HG03108 (cell line): ENCODE measurements at regions not wholly inside any gene's neighbourhood (a gene's known extent, or its start where the extent isn't known, plus 50 kb on each side); places are given as distances from the start of the nearest gene placed in this dataset.
"Not testable (repeated sequence)": the region's sequence is repeated elsewhere in the genome, so short reads cannot be mapped to it uniquely, and the experiment has no call there.

ENCODE experiments used
- ATAC-seq: cut with Tn5 transposase; IDR thresholded peaks from one replicate; pipeline ENCODE4 v1.9.1; 2021; ENCODE audit warnings: moderate library complexity; ENCODE audit not compliant: unreplicated experiment

DNA sequence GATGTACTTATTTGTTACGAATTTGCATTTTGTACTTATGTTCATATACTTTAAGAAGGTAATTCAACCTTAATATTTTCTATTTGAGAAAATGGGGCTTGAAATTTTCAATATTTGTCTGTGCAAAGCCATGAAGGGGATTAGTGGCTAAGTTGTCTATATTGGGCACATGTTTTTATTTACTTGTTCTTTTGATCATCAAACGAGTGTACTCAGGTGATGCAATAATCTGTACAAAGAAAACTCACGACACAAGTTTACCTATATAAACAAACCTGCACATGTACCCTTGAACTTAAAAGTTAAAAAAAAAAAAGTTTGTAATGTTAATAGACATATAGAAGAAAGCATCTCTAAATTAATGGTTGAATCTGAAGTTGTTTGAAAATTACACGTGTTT lies 658.9 kb upstream of the SYT4 start:
- no peak for ATAC-seq

DNA sequence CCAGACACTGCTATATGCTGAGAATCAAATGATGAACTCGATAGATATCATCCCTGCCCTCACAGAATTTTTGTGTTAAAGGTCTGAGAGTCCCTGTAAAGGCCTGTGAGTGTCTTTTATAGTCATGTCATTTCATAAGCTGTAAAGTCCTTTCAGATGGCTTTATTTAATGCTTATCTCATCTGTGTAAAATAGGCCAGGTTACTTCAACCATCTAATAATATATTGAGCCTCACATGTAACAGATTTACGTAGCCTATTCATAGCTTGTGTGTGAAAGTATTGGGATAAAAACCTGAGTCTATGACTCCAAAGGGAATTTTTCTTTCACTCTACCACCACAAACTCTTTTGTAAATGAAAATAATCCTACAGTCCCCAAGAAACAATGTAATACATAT lies 672.0 kb upstream of the SYT4 start:
- ATAC-seq, result no peak

DNA sequence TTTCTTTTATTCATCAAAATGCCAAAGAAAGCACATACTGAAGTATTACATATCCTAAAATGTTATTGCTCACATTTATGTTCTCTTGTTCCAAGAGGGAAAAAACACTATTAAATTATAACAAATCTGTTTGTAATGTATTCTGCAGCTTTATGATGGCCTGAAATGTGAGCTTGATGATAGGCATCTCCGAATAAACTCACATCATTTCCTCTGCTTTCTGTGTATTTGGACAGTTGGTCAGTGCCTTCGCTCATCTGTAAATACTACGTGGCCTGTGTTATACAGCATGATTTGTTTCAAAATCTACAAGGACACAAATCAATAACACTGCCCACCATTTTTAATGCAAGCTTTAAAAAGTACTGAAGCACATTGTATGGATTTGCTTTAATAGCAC lies 672.8 kb upstream of the SYT4 start:
- no peak for ATAC-seq

DNA sequence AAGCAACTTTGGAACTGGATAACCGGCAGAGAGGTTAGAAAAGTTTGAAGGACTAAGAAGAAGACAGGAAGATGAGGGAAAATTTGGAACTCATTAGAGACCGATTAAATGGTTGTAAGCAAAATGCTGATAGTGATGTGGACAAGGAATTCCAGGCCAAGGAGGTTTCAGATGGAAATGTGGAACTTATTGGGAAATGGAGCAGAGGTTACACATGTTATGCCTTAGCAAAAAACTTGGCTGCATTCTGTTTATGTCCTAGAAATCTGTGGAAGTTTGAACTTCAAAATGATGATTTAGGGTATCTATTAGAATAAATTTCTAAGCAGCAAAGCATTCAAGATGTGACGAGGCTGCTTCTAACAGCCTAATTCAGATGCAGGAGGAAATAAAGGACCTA lies 675.1 kb upstream of the SYT4 start:
- ATAC-seq, result no peak

DNA sequence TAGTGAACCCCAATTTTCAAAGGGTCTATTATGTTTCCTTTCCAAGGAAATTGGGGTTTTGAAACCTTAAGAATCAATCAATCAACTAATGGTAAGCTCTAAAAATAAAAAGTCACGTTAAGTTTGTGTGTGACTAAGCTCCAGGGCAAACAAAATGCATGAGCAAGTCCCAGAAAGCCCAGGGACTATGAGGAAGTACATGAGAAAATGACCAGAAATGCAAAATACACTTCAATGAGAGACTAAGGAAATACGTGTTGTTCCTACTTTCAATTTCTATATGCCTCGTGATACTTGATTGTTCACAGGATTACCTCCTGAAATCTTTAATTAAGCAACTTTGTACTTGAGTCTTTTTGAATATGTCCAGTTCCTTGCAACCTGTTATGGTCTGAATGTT lies 684.4 kb upstream of the SYT4 start:
- ATAC-seq, result no peak

DNA sequence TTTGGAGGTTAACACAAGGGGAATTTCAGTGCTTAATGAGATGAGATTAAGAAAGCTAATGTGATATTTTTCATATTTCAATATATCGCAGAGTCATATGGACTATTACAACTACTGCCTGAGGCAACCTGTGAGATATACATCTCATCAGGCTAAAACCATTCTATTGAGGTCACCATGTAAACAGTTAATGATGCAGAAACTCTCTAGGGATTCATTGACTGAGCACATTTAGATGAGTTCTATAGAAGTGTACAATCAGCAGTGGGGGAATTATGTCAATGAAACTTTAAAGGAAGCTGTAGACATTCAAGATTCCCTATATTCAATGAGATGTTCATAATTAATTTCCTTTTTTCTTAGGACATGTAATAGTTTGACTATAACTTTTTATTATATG lies 687.4 kb upstream of the SYT4 start:
- no peak for ATAC-seq

DNA sequence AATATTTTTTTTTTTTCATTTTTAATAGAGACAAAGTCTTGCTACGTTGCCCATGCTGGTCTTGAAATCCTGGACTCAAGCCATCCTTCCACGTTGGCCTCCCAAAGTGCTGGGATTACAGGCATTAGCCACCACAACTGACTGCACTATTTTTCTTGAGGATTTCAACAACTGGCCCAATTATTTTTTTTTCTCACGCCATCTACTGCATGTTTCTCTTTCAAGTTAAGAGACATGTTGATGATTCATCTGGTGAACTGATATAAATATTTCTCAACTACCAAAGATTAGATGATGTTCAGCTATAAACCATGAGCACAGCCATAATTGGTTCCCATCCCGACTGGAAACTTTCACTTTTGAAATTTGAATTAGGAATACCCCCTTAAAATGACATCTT lies 688.4 kb upstream of the SYT4 start:
- no peak for ATAC-seq

DNA sequence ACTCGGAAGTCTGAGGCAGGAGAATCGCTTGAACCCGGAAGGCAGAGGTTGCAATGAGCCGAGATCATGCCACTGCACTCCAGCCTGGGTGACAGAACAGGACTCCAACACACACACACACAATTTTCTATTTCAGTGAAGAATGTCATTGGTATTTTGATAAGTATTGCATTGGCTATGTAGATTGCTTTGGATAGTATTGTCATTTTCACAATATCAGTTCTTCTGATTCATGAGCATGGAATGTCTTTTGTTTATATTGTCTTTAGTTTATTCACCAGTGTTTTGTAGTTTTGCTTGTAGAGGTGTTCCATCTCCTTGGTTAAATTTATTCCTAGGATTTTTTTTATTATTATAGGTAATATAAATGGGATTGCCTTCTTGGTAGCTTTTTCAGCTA lies 693.4 kb upstream of the SYT4 start:
- no peak for ATAC-seq

DNA sequence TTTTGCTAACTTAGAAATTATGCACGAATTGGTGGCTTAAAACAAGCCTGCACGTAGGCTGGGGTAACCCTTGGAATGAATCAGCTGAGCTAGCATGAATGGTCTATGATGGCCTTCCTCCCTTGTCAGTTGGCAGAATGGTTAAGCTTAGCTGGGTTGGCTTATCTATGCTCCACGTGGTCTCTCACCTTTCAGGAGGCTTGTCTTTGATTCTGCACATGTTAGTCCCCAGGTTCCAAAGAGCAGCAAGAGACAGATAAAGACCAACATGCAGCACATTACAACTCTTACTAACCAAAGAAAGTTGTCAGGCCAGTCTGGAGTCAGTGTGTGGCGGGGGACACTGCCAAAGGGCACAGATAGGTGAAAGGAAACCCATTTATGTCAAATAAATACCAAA lies 700.9 kb upstream of the SYT4 start:
- no peak for ATAC-seq

DNA sequence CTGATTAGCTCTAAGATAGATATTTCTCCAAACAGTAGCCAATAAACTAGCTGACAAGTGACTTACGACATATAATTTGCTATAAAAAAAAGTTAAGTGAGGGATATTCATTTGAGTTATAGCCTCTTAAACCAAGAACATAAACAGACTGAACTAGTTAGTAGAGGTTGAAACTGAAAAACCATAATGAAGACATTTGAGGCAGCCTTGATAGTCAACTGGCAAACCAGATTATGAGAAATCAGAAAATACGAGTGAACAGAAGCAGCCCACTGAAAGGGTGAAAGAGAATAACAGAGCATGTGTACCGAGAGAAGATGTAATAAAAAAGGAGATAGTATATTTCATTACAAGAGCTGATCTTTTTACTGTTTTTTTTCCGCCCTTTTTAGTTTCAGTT lies 698.1 kb upstream of the SETBP1 start:
- no peak for ATAC-seq

DNA sequence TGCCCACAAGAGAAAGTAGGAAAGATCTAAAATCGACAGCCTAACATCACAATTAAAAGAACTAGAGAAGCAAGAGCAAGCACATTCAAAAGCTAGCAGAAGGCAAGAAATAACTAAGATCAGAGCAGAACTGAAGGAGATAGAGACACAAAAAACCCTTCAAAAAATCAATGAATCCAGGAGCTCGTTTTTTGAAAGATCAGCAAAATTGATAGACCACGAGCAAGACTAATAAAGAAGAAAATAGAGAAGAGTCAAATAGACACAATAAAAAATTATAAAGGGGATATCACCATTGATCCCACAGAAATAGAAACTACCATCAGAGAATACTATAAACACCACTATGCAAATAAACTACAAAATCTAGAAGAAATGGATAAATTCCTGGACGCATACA lies 693.6 kb upstream of the SETBP1 start:
- ATAC-seq, result not testable (repeated sequence)

DNA sequence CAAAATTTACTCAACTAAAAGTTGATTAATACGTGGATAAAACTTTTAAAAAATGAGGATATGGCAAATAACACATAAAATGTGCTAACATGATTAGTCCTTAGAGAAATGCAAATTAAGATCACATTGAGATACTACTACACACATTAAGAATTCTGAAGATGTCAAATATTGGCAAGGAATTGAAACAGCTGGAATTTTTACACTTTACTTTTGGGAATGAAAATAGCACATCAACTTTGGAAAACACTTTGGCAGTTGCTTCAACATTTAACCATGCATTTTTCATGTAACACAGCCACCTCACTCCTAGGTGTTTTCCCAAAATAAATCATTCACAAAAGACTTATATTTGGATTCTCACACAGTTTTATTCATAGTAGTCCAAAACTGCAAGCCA lies 687.9 kb upstream of the SETBP1 start:
- no peak for ATAC-seq

DNA sequence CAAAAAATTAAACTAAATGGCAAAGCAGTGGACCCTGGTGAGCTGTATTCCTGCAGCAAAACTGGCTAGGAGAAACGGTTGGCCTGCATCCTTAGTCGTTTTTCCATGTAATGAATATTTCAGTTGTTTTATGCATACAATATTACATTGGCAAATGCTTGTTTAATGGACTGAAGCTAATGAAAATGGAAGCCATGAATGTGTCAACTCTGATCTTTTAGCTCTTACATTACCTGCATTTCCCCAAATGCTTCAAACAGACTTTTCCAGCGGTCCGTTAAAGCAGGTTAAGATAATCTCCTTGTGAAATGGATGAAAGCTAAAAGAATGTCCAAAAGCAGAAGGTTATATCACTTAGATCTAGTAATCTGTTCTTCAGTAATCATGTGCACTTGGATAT lies 686.3 kb upstream of the SETBP1 start:
- no peak for ATAC-seq

DNA sequence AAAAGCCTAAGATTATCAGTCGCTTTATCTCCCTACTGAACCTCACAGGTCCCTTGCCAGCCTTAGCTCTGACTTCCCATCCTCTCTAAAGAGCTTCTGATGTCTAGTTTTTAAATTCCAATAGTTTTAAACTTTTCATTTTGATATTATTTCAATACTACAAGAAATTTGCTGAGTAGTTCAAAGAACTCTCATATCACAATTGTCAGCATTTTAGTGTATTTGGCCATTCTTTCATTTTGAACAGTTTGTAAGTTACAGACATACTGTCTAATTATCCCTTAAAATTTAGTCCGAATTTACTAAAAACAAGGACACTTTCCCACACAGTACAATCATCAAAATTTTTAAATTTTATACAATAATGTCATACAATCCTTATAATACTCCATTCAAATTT lies 666.8 kb upstream of the SETBP1 start:
- no peak for ATAC-seq

DNA sequence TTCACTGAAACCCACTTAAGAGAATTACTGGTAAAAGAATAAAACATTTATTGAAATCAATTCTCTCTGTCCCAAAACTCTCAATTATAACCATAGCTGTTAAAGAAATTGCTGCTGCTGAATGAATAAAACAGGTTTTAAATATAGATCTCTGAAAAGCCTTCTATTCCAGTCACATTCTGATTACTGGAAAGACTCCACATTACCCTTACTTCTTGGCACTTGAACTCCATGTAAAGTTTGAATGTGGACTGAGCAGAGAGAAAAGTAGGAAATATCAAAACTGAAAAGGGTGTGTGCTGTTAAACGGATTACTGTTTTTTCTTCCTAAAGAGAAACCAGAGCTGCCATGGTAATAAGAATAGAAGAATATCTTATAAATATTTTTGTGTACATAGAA lies 655.3 kb upstream of the SETBP1 start:
- ATAC-seq, result no peak

DNA sequence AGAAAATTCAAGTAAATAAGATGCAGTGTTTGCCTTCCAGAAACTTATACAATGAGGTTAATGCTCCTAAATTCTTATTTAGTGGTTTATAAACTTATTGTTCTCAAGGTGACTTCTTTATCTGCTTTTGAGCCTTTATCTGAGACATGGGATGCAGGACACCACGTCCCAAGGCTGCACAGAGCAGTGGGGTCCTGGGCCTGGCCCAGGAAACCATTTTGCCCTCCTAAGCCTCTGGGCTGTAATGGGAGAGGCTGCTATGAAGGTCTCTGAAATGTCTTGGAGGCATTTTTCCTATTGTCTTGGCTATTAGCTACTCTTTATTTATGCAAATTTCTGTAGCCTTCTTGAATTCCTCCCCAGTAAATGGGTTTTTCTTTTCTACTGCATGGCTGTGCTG lies 652.6 kb upstream of the SETBP1 start:
- ATAC-seq, result no peak

DNA sequence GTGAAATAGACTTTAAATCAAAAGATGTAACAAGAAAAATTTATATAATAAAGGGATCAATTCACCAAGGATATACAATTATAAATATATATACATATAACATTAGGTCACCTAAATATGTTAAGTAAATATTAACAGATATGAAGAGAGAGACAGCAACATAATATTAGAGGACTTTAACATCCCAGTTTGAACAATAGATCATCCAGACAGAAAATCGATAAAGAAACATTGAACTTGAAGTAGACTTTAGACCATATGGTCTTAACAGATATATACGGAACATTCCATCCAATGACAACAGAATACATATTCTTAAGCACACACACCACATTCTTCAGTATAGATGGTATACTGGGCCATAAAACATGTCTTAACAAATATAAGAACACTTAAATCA lies 649.6 kb upstream of the SETBP1 start:
- no peak for ATAC-seq

DNA sequence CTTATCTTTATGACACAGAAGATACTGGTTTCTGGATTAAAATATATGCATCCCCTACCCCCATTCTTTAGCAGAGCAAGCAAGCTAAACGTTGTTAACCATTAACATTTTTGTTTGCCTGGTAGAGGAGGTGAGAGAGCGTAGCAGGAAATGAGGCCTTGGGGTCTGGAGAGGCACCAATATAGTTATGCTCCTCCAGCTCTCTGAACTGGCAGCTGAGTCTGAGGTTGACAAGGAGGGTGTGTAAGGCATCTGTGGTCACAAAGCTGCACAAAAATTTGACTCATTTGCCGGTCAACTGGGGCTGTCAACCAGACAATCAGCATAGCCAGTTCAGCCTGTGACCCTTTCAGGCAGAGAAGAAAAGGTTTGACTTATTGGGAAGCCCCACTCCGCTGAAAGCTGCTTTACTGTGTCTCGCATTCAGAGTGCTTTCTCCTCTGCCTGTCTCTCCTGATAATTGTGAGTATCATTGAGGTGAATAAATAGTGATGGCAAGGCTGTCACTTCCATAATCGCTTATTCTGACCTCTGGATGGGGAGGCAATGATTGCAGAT lies 647.5 kb upstream of the SETBP1 start:
- no peak for ATAC-seq

DNA sequence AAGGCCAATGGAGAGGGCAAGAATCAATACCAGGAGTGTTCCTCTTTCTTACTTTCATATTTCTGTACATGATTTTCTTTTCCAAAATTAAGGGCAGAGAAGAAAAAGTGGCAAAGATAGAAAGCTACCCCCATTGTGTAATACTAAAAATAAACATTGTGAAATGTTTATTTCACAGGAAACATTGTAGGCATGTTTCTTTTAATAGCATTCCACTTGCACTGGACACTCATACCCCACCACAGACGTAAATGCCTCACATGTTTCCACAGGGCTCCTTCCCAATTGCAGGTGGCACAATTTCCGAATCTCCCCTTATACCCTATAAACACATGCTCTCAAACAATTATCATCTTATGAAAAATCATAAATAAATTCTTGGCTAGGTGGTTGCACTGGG lies 645.1 kb upstream of the SETBP1 start:
- ATAC-seq, result no peak

DNA sequence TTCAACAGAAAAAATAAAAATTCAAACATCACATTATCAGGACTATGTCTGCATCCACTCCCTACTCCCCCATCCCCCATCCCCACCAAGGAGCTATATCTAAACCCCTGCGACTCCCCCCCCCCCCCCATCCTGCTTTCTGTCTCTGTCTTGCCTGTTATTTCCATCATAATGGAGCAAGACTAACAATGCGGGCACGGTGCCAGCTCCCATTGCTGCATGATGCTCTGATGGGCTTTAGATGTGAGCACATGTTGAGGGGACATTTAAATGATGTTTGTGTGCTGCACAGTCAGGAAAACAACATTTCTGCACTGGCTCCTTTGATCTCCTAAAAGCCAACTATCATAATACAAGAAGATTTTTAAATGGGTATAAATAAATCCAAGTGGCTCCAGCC lies 644.2 kb upstream of the SETBP1 start:
- no peak for ATAC-seq

DNA sequence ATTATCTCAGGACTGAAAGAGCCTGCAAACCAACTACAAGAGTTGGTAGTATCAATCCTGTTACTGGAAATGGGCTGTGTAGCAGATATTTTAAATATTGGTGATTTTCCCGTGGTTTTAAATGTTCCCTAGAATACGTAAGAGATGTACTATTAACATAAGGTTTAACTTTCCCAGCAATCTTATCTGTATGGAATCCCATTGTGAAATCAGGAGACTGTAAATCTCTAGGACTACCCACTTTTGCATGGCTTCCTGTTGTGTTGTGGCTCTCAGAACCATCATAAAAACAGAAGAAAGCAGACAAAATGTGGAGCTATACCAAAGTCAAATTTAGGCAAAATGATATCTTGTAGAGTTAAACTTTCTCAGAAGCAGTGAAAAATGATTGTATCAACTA lies 641.5 kb upstream of the SETBP1 start:
- ATAC-seq, result no peak

DNA sequence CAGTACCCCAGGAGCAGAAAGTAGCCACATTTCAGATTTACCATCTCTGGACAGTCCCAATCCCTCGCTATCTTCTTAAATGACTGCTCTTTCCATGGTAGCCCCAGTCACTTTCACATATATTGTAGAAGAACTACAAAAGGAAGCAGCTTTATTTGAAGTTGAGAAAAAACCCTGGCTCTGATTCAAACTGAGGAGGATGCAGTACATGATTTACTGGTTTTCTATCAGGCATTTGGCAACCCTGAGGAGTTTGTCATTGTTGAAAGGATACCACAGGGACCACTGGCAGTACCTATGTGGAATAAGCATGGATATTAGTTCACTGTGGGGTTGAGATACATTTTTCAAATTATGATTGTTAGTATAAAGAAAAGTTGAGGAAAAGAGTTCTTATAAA lies 640.9 kb upstream of the SETBP1 start:
- ATAC-seq, result no peak

DNA sequence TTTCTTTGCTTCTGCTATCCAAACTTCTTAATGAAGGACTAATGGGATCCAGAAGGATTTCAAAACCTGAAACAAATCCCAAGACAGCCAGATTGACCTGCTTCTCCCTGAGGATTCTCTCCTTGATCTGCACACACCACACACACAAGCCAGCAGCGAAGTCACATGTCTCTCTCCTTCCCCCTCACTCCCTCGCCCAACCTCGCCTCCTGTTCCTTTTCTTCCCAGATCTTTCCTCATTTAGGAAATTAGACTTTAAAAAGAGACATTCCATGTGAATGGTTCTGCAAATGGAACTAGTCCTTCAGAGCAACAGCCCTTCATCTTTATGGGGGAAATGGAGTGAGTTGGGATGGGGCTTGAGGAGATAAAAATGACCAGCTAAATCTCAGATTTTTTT lies 639.1 kb upstream of the SETBP1 start:
- no peak for ATAC-seq

DNA sequence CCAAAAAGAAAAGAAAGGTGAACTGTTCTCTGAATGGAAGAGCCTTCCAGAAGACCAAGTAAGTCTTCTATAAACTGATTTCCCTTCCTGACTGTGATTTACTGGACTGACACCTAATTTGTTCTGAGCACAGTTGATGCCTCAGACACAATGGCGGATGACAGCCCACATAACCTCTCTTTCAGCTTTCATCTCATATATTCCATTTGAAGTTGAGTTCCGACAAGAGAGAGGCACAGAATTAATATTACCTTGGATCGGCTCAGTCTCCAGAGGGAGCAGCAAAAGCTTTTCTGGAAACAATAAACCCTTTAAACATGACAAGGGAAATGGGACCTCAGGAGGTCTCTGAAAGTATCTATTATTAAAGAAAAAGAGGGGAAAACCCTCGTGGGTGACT lies 638.7 kb upstream of the SETBP1 start:
- no peak for ATAC-seq
